ENCODE measurements at regions not wholly inside any gene's neighbourhood (a gene's known extent, or its start where the extent isn't known, plus 50 kb on each side); places are given as distances from the start of the nearest gene placed in this dataset.

DNA sequence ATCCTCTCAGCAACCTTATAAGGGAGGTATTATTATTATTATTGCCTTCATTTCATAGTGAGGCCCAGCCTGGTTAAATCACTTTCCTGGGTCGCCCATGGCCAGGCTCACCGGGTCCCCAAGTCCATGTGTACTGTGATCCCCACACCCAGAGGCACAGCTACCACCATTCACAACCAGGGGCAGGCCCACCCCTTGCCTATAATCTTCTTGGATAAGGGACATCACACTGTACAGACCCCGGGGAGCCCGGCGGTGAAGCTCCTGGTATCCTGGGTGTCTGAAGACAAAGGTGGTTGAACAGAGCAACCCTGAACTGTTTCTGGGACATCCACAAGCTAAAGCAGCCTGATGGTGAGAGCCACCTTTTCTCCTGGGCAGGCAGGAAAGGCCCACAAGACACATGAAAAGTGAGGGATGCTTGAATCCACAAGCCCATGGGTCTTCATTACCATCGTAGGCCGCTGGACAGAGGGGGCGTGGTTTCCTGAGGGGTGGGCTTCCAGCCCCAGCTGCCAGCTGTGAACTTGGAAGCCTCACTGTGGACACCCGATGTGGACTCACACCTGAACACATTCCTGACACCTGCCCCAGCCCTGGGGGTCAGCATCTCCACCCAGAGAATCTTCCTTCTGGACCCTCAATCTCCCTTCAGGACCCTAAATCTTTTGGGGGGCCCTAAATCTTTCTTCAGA is 185.5 kb upstream of the PMEPA1 start:
- TF ChIP-seq ZFX (IDR thresholded peaks at IDR 0.05) (no peak), CTCF (conservative IDR thresholded peaks at IDR 0.05) (no peak)
- no peak overlapping the region for H3K27ac ChIP-seq

- H3K27ac ChIP-seq: no peak overlapping the region
- TF ChIP-seq CTCF (conservative IDR thresholded peaks at IDR 0.05): no peak
- TF ChIP-seq ZFX (IDR thresholded peaks at IDR 0.05): no peak
Measured at GRCh38 chr20:57894522-57894921, 184.7 kb upstream of the PMEPA1 start.

- TF ChIP-seq ZFX (IDR thresholded peaks at IDR 0.05) (no peak), CTCF (conservative IDR thresholded peaks at IDR 0.05) (no peak)
- no peak overlapping the region for H3K27ac ChIP-seq
Measured at GRCh38 chr20:57894096-57894495, 184.3 kb upstream of the PMEPA1 start.

DNA sequence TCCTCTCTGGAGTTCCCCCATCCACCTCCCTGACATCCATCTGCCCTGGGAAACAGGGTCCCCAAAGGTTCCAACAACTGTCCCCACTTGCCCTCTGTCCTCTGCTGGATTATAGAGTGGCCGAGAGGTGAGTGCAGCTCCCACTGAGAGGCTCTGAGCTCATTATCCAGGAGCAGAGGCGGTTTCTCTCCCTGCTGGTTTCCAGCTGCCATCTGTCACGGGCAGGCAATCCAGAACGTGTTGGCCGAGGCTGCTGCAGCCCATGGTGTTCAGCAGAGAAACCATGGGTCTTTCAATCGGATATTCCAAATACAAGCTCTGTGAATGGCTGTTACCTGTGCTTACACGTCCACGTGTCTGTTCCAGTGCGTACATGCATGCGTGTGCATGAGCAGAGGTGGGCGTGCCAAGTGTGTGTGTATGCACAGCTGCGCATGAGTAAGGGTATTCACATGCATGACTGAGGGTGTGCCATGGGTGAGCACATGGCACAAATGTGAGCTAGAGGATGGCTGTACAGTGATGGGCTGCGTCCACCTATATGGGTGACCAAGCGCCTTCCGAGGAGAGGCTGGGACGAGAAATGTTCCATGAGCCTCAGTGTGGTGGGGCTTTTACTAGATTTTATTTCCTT is 183.7 kb upstream of the PMEPA1 start:
- TF ChIP-seq ZFX (IDR thresholded peaks at IDR 0.05): no peak
- TF ChIP-seq CTCF (conservative IDR thresholded peaks at IDR 0.05): no peak
- no peak overlapping the region for H3K27ac ChIP-seq

- no peak for TF ChIP-seq ZFX (IDR thresholded peaks at IDR 0.05)
- TF ChIP-seq CTCF (conservative IDR thresholded peaks at IDR 0.05): no peak
- H3K27ac ChIP-seq: no peak overlapping the region
Measured at GRCh38 chr20:57892471-57892870, 182.7 kb upstream of the PMEPA1 start.

DNA sequence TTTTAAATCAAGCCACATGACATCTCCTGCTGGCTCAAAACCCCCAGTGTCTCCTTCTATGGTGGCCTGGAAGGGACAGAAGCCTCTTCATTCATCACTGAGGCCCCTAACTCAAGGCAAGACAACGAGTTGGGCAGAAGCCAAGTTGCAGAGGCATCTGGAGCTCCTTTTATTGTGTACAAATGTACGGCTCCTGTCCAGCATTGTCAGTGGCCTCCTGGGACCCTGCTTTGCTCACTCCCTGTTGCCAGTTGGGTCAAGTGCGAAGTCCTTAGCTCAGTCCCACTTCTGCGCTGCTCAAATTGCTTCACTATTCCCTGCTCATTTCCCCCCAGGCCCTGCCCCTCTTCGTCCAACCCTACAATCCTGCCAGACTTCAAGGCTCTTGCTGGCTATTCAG is 181.2 kb upstream of the PMEPA1 start:
- TF ChIP-seq ZFX (IDR thresholded peaks at IDR 0.05): no peak
- TF ChIP-seq CTCF (conservative IDR thresholded peaks at IDR 0.05): no peak
- no peak overlapping the region for H3K27ac ChIP-seq

DNA sequence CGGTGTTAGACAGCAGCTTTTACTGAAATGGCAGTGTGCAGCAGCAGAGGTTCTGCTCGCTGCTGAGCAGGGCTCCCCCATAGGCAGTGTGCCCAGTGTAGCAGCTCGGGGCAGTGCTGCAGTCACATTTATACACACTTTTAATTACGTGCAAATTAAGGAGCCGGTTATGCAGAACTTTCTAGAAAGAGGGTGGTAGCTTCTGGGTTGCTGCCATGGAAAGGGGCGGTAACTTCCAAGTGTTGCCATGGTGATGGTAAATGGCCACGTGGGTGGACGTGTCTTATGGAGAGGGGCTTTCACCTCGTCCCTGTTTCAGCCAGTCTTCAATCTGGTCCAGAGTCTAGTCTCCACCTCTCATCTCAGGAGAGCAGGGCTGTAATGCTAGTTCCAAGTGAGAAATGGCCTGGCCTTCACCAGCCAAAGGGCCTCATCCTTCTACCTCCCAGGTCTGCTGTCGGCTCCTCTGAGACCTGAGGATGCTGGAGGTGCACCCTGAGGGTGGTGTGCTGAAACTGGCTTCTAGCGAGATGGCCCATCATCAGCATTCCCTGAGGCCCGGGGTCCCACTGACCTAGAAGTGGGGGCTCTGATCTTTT is 180.5 kb upstream of the PMEPA1 start:
- TF ChIP-seq ZFX (IDR thresholded peaks at IDR 0.05) (no peak), CTCF (conservative IDR thresholded peaks at IDR 0.05) (no peak)
- no peak overlapping the region for H3K27ac ChIP-seq
